Vagina (tissue), 2 donors: ENCODE measurements at regions not wholly inside any gene's neighbourhood (a gene's known extent, or its start where the extent isn't known, plus 50 kb on each side); places are given as distances from the start of the nearest gene placed in this dataset.

Source experiments
- DNase-seq, 2 donors: peaks; one replicate each; pipeline ENCODE4 v3.0.0-alpha.2; 2017; ENCODE audit errors: extremely low spot score in 2 of 2
- H3K27ac ChIP-seq: fragments of 200-600 bp; sonication (generic); one replicate; pipeline ENCODE4 v1.5.1; 2019
- H3K27me3 ChIP-seq: fragments of 200-600 bp; sonication (generic); one replicate; pipeline ENCODE4 v1.5.1; 2019
- H3K36me3 ChIP-seq, 2 donors: fragments of 200-600 bp; sonication (generic); one replicate each; pipeline ENCODE4 v1.5.1; 2017 to 2019
- H3K4me1 ChIP-seq: fragments of 200-600 bp; sonication (generic); one replicate; pipeline ENCODE4 v1.5.1; 2019
- H3K4me3 ChIP-seq, 2 donors: fragments of 200-600 bp; sonication (generic); 1 replicate in 1 of 2; 2 replicates in 1 of 2; pipeline ENCODE4 v1.5.1; 2016 to 2019
- H3K9me3 ChIP-seq: fragments of 200-600 bp; sonication (generic); one replicate; pipeline ENCODE4 v1.5.1; 2019
- CTCF ChIP-seq, 3 experiments: fragments of 450-650 bp in 2 of 3; fragments of 200-600 bp in 1 of 3; sonication (generic) in 1 of 3; IDR thresholded peaks; one replicate each; pipeline ENCODE4 v1.5.1; 2017 to 2019; ENCODE audit warnings: antibody characterized with exemption in 3 of 3, mild to moderate bottlenecking in 2 of 3, moderate library complexity in 2 of 3
- POLR2A ChIP-seq, 2 donors: fragments of 450-650 bp; IDR thresholded peaks; one replicate each; pipeline ENCODE4 v1.6.1; 2017; ENCODE audit warnings: antibody characterized with exemption in 2 of 2, mild to moderate bottlenecking in 2 of 2, moderate library complexity in 2 of 2
- POLR2AphosphoS5 ChIP-seq, 2 donors: sonication (generic); formaldehyde crosslinking; IDR thresholded peaks; one replicate each; pipeline ENCODE4 v1.9.0; 2017; ENCODE audit warnings: antibody characterized with exemption in 2 of 2, mild to moderate bottlenecking in 2 of 2, low read depth in 1 of 2; ENCODE audit not compliant: insufficient read depth in 1 of 2
- intact Hi-C: fragments of 100-400 bp; cut with DNase I; formaldehyde crosslinking; loops from one replicate; pipeline ENCODE4 v1.15.1; 2023

- TF ChIP-seq POLR2AphosphoS5 (IDR thresholded peaks at IDR 0.05; ENCODE audit: insufficient read depth in 1 of 2, low read depth in 1 of 2) = no peak
- no peak for TF ChIP-seq CTCF (IDR thresholded peaks at IDR 0.05)
- no peak for TF ChIP-seq POLR2A (IDR thresholded peaks at IDR 0.05)
- no peak overlapping the region for H3K27ac ChIP-seq
- no peak for DNase-seq
- H3K36me3 ChIP-seq = no peaks in the 10 kb centered on the region
- H3K27me3 ChIP-seq = no peaks in the 10 kb centered on the region
- H3K9me3 ChIP-seq = no peaks in the 10 kb centered on the region
- intact Hi-C loops = no loop called here
- H3K4me1 ChIP-seq = no peaks in the 10 kb centered on the region
- no peak overlapping the region for H3K4me3 ChIP-seq
Measured at GRCh38 chrX:140206657-140207056, 241.3 kb upstream of the CXorf66 start.

GRCh38 chrX:140190441-140191108 is 225.3 kb upstream of the CXorf66 start:
- no peak for DNase-seq
- TF ChIP-seq POLR2AphosphoS5 (IDR thresholded peaks at IDR 0.05; ENCODE audit: insufficient read depth in 1 of 2, low read depth in 1 of 2) (no peak), POLR2A (IDR thresholded peaks at IDR 0.05) (no peak), CTCF (IDR thresholded peaks at IDR 0.05) (no peak)
- Histone ChIP-seq H3K27me3 (no peaks in the 10 kb centered on the region), H3K27ac (no peak overlapping the region), H3K36me3 (no peaks in the 10 kb centered on the region), H3K4me1 (no peaks in the 10 kb centered on the region), H3K9me3 (no peaks in the 10 kb centered on the region), H3K4me3 (no peak overlapping the region)
- intact Hi-C loops = no loop called here

- Histone ChIP-seq H3K27ac (no peak overlapping the region), H3K36me3 (no peaks in the 10 kb centered on the region), H3K27me3 (no peaks in the 10 kb centered on the region), H3K4me3 (no peak overlapping the region), H3K4me1 (no peaks in the 10 kb centered on the region), H3K9me3 (no peaks in the 10 kb centered on the region)
- DNase-seq = no peak
- intact Hi-C loops = no loop called here
- no peak for TF ChIP-seq CTCF (IDR thresholded peaks at IDR 0.05)
- TF ChIP-seq POLR2A (IDR thresholded peaks at IDR 0.05) = no peak
- no peak for TF ChIP-seq POLR2AphosphoS5 (IDR thresholded peaks at IDR 0.05; ENCODE audit: insufficient read depth in 1 of 2, low read depth in 1 of 2)
Measured at GRCh38 chrX:140180585-140180984, 215.3 kb upstream of the CXorf66 start.

- Histone ChIP-seq H3K27ac (no peak overlapping the region), H3K36me3 (no peaks in the 10 kb centered on the region), H3K4me3 (no peak overlapping the region), H3K4me1 (no peaks in the 10 kb centered on the region), H3K27me3 (no peaks in the 10 kb centered on the region), H3K9me3 (no peaks in the 10 kb centered on the region)
- TF ChIP-seq POLR2AphosphoS5 (IDR thresholded peaks at IDR 0.05; ENCODE audit: insufficient read depth in 1 of 2, low read depth in 1 of 2) (no peak), POLR2A (IDR thresholded peaks at IDR 0.05) (no peak), CTCF (IDR thresholded peaks at IDR 0.05) (no peak)
- DNase-seq = no peak
- intact Hi-C loops = no loop called here
Measured at GRCh38 chrX:140177821-140178220, 212.5 kb upstream of the CXorf66 start.

- Histone ChIP-seq H3K27ac (no peak overlapping the region), H3K36me3 (no peaks in the 10 kb centered on the region), H3K4me3 (no peak overlapping the region), H3K27me3 (no peaks in the 10 kb centered on the region), H3K9me3 (no peaks in the 10 kb centered on the region), H3K4me1 (no peaks in the 10 kb centered on the region)
- TF ChIP-seq POLR2AphosphoS5 (IDR thresholded peaks at IDR 0.05; ENCODE audit: insufficient read depth in 1 of 2, low read depth in 1 of 2) (no peak), POLR2A (IDR thresholded peaks at IDR 0.05) (no peak), CTCF (IDR thresholded peaks at IDR 0.05) (no peak)
- DNase-seq = no peak
- intact Hi-C loops = no loop called here
Measured at GRCh38 chrX:140172401-140172800, 207.1 kb upstream of the CXorf66 start.
